Astrocyte (in vitro differentiated cells and primary cell): ENCODE measurements at regions not wholly inside any gene's neighbourhood (a gene's known extent, or its start where the extent isn't known, plus 50 kb on each side); places are given as distances from the start of the nearest gene placed in this dataset.
"Not testable (repeated sequence)": the region's sequence is repeated elsewhere in the genome, so short reads cannot be mapped to it uniquely, and the experiment has no call there.

Experiments used
- DNase-seq: peaks from one replicate; pipeline ENCODE4 v3.0.0-alpha.2; 2010; ENCODE audit warnings: low read depth
- FAIRE-seq: peaks from 2 replicates; lab custom pipeline; 2011; peaks lifted over from hg19 to GRCh38; lab: Jason Lieb, UNC
- H2AFZ ChIP-seq: 2 replicates; pipeline ENCODE4 v1.6.0; 2012; ENCODE audit warnings: low read depth, low read length, inconsistent platforms
- H3K27ac ChIP-seq: 2 replicates; pipeline ENCODE4 v1.5.1; 2011; ENCODE audit warnings: low read depth, low read length, inconsistent platforms
- H3K27me3 ChIP-seq: 2 replicates; pipeline ENCODE4 v1.6.0; 2011; ENCODE audit warnings: low read length, inconsistent platforms; ENCODE audit not compliant: insufficient read depth
- H3K36me3 ChIP-seq: 2 replicates; pipeline ENCODE4 v1.5.1; 2011; ENCODE audit warnings: low read length, inconsistent platforms; ENCODE audit not compliant: insufficient read depth
- H3K4me1 ChIP-seq: 2 replicates; pipeline ENCODE4 v1.5.1; 2011; ENCODE audit warnings: low read length, inconsistent platforms; ENCODE audit not compliant: insufficient read depth
- H3K4me2 ChIP-seq: 2 replicates; pipeline ENCODE4 v1.6.0; 2012; ENCODE audit warnings: low read length, inconsistent platforms
- H3K4me3 ChIP-seq: 2 replicates; pipeline ENCODE4 v1.5.1; 2011; ENCODE audit warnings: low read depth, mild to moderate bottlenecking, low read length, inconsistent platforms; ENCODE audit not compliant: insufficient read depth
- H3K79me2 ChIP-seq: 2 replicates; pipeline ENCODE4 v1.6.0; 2012; ENCODE audit warnings: mild to moderate bottlenecking, low read length, inconsistent platforms; ENCODE audit not compliant: insufficient read depth
- H3K9ac ChIP-seq: 2 replicates; pipeline ENCODE4 v1.6.0; 2012; ENCODE audit warnings: mild to moderate bottlenecking, low read length, inconsistent platforms
- H3K9me3 ChIP-seq: 2 replicates; pipeline ENCODE4 v1.5.1; 2012; ENCODE audit warnings: low read depth, mild to moderate bottlenecking, low read length, inconsistent platforms; ENCODE audit not compliant: insufficient read depth
- H4K20me1 ChIP-seq: 2 replicates; pipeline ENCODE4 v1.6.0; 2012; ENCODE audit warnings: low read length, inconsistent platforms; ENCODE audit not compliant: insufficient read depth
- H3K27ac Mint-ChIP-seq: one replicate; pipeline ENCODE4 v1.8.0; 2021; ENCODE audit warnings: mild to moderate bottlenecking, mixed read lengths; ENCODE audit not compliant: unreplicated experiment
- H3K27me3 Mint-ChIP-seq: one replicate; pipeline ENCODE4 v1.8.0; 2021; ENCODE audit warnings: low read depth, mixed read lengths; ENCODE audit not compliant: unreplicated experiment
- H3K36me3 Mint-ChIP-seq: one replicate; pipeline ENCODE4 v1.8.0; 2021; ENCODE audit warnings: low read depth, mixed read lengths; ENCODE audit not compliant: unreplicated experiment
- H3K4me1 Mint-ChIP-seq: one replicate; pipeline ENCODE4 v1.8.0; 2021; ENCODE audit warnings: low read depth, mixed read lengths; ENCODE audit not compliant: unreplicated experiment
- H3K4me3 Mint-ChIP-seq: one replicate; pipeline ENCODE4 v1.8.0; 2021; ENCODE audit warnings: mild to moderate bottlenecking, moderate library complexity, mixed read lengths; ENCODE audit not compliant: unreplicated experiment
- H3K9me3 Mint-ChIP-seq: one replicate; pipeline ENCODE4 v1.8.0; 2021; ENCODE audit warnings: mild to moderate bottlenecking, mixed read lengths; ENCODE audit not compliant: unreplicated experiment
- CTCF ChIP-seq: IDR thresholded peaks from 2 replicates; pipeline ENCODE4 v1.5.1; 2011; ENCODE audit warnings: low read depth, mild to moderate bottlenecking, inconsistent platforms, low read length, moderate library complexity; ENCODE audit not compliant: insufficient read depth
- EZH2 ChIP-seq: IDR thresholded peaks from 2 replicates; pipeline ENCODE4 v1.6.1; 2012; ENCODE audit warnings: mild to moderate bottlenecking, low read length, inconsistent platforms; ENCODE audit not compliant: insufficient read depth

- Mint-ChIP-seq H3K27me3 (no peaks in the 10 kb centered on the region), H3K4me1 (no peaks in the 10 kb centered on the region), H3K4me3 (no peak overlapping the region), H3K9me3 (no peaks in the 10 kb centered on the region), H3K27ac (no peak overlapping the region), H3K36me3 (no peaks in the 10 kb centered on the region)
- H4K20me1 ChIP-seq: no peaks in the 10 kb centered on the region
- no peak overlapping the region for H3K9ac ChIP-seq
- no peak overlapping the region for H3K27ac ChIP-seq
- FAIRE-seq: no peak
- no peak for TF ChIP-seq EZH2
- TF ChIP-seq CTCF: no peak
- no peak overlapping the region for H3K4me2 ChIP-seq
- no peak overlapping the region for H2AFZ ChIP-seq
- H3K4me3 ChIP-seq: no peak overlapping the region
- H3K36me3 ChIP-seq: no peaks in the 10 kb centered on the region
- H3K9me3 ChIP-seq: no peaks in the 10 kb centered on the region
- no peaks in the 10 kb centered on the region for H3K79me2 ChIP-seq
- H3K4me1 ChIP-seq: no peaks in the 10 kb centered on the region
- DNase-seq: no peak
- no peaks in the 10 kb centered on the region for H3K27me3 ChIP-seq
These were observed 188.9 kb upstream of the BOD1L1 start for GRCh38 chr4:13816472-13816871.

GRCh38 chr4:13821522-13821921 lies 194.0 kb upstream of the BOD1L1 start:
- Mint-ChIP-seq H3K4me1 (no peaks in the 10 kb centered on the region), H3K4me3 (no peak overlapping the region), H3K27me3 (no peaks in the 10 kb centered on the region), H3K9me3 (peaks cover 16% of the 10 kb centered on the region), H3K27ac (no peak overlapping the region), H3K36me3 (no peaks in the 10 kb centered on the region)
- Histone ChIP-seq H3K4me3 (no peak overlapping the region), H2AFZ (no peak overlapping the region), H3K4me1 (no peaks in the 10 kb centered on the region), H3K27me3 (no peaks in the 10 kb centered on the region), H3K9me3 (peaks cover 2% of the 10 kb centered on the region), H3K4me2 (no peak overlapping the region), H4K20me1 (no peaks in the 10 kb centered on the region), H3K9ac (no peak overlapping the region), H3K27ac (no peak overlapping the region), H3K79me2 (no peaks in the 10 kb centered on the region), H3K36me3 (no peaks in the 10 kb centered on the region)
- FAIRE-seq: no peak
- no peak for TF ChIP-seq EZH2
- no peak for TF ChIP-seq CTCF
- no peak for DNase-seq

GRCh38 chr4:13825822-13826221 lies 198.3 kb upstream of the BOD1L1 start:
- DNase-seq, H3K4me1 Mint-ChIP-seq: not testable (repeated sequence)

More at GRCh38 chr4:13825822-13826221, 198.3 kb upstream of the BOD1L1 start:
- H3K27me3 Mint-ChIP-seq, H3K27me3 ChIP-seq, H4K20me1 ChIP-seq, H3K9me3 ChIP-seq, H3K36me3 Mint-ChIP-seq, H3K79me2 ChIP-seq, FAIRE-seq, H3K4me2 ChIP-seq, H3K27ac Mint-ChIP-seq, H3K27ac ChIP-seq, H3K4me3 Mint-ChIP-seq, H2AFZ ChIP-seq, H3K9ac ChIP-seq, H3K36me3 ChIP-seq, H3K4me1 ChIP-seq, H3K4me3 ChIP-seq: not testable (repeated sequence)
- peaks cover 18% of the 10 kb centered on the region for H3K9me3 Mint-ChIP-seq
